Body of pancreas (tissue), 4 donors: ENCODE measurements at regions not wholly inside any gene's neighbourhood (a gene's known extent, or its start where the extent isn't known, plus 50 kb on each side); places are given as distances from the start of the nearest gene placed in this dataset.

Experiments used
- POLR2A ChIP-seq, 3 donors: fragments of 450-650 bp; IDR thresholded peaks; one replicate each; pipeline ENCODE4 v1.6.1; 2016; ENCODE audit warnings: antibody characterized with exemption in 3 of 3, mild to moderate bottlenecking in 2 of 3
- TF ChIP-seq, protein P1 (sequence below), 7 experiments: fragments of 450-650 bp in 4 of 7; fragments of 200-600 bp in 3 of 7; sonication (generic) in 3 of 7; IDR thresholded peaks; one replicate each; pipeline ENCODE4 v1.5.1; 2016 to 2019; ENCODE audit warnings: antibody characterized with exemption in 7 of 7

- TF ChIP-seq, protein P1, sequence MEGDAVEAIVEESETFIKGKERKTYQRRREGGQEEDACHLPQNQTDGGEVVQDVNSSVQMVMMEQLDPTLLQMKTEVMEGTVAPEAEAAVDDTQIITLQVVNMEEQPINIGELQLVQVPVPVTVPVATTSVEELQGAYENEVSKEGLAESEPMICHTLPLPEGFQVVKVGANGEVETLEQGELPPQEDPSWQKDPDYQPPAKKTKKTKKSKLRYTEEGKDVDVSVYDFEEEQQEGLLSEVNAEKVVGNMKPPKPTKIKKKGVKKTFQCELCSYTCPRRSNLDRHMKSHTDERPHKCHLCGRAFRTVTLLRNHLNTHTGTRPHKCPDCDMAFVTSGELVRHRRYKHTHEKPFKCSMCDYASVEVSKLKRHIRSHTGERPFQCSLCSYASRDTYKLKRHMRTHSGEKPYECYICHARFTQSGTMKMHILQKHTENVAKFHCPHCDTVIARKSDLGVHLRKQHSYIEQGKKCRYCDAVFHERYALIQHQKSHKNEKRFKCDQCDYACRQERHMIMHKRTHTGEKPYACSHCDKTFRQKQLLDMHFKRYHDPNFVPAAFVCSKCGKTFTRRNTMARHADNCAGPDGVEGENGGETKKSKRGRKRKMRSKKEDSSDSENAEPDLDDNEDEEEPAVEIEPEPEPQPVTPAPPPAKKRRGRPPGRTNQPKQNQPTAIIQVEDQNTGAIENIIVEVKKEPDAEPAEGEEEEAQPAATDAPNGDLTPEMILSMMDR (IDR thresholded peaks at IDR 0.05) = no peak
- no peak for TF ChIP-seq POLR2A (IDR thresholded peaks at IDR 0.05)
These were observed 65.9 kb upstream of the NUDT4 start for GRCh38 chr12:93311827-93312226.
